ENCODE measurements at regions not wholly inside any gene's neighbourhood (a gene's known extent, or its start where the extent isn't known, plus 50 kb on each side); places are given as distances from the start of the nearest gene placed in this dataset.
"Not testable (repeated sequence)": the region's sequence is repeated elsewhere in the genome, so short reads cannot be mapped to it uniquely, and the experiment has no call there.

GRCh38 chr17:77560841-77561240 lies 397.7 kb upstream of the TNRC6C start:
- no peaks in the 10 kb centered on the region for H3K4me1 ChIP-seq (ENCODE audit: low read length)

DNA sequence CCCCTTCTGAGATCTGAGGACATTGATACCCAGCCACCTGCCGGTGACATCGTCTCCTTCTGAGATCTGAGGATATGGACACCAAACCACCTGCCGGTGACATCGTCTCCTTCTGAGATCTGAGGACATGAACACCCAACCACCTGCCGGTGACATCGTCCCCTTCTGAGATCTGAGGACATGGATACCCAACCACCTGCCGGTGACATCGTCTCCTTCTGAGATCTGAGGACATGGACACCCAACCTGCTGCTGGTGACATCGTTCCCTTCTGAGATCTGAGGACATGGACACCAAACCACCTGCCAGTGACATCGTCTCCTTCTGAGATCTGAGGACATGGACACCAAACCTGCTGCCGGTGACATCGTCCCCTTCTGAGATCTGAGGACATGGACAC lies 396.1 kb upstream of the TNRC6C start:
- H3K9ac ChIP-seq (ENCODE audit: low read length); H3K4me1 ChIP-seq (ENCODE audit: low read length): not testable (repeated sequence)
- peaks cover 38% of the 10 kb centered on the region for H3K27me3 ChIP-seq (ENCODE audit: low read depth, low read length)

More at GRCh38 chr17:77560841-77561240, 397.7 kb upstream of the TNRC6C start:
- H3K27ac ChIP-seq (ENCODE audit: low read length), result no peak overlapping the region
- no peak overlapping the region for H3K4me2 ChIP-seq (ENCODE audit: low read length)
- H3K79me2 ChIP-seq (ENCODE audit: low read length), result no peaks in the 10 kb centered on the region
- TF ChIP-seq, protein P1, sequence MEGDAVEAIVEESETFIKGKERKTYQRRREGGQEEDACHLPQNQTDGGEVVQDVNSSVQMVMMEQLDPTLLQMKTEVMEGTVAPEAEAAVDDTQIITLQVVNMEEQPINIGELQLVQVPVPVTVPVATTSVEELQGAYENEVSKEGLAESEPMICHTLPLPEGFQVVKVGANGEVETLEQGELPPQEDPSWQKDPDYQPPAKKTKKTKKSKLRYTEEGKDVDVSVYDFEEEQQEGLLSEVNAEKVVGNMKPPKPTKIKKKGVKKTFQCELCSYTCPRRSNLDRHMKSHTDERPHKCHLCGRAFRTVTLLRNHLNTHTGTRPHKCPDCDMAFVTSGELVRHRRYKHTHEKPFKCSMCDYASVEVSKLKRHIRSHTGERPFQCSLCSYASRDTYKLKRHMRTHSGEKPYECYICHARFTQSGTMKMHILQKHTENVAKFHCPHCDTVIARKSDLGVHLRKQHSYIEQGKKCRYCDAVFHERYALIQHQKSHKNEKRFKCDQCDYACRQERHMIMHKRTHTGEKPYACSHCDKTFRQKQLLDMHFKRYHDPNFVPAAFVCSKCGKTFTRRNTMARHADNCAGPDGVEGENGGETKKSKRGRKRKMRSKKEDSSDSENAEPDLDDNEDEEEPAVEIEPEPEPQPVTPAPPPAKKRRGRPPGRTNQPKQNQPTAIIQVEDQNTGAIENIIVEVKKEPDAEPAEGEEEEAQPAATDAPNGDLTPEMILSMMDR (IDR thresholded peaks at IDR 0.05; ENCODE audit: low read depth, low read length), result no peak
- no peak for TF ChIP-seq EZH2phosphoT487 (IDR thresholded peaks at IDR 0.05; ENCODE audit: low read depth)
- no peaks in the 10 kb centered on the region for H3K9me3 ChIP-seq (ENCODE audit: insufficient read depth, low read length)
- H3K27me3 ChIP-seq (ENCODE audit: low read depth, low read length), result peaks cover 35% of the 10 kb centered on the region
- no peak overlapping the region for H3K4me3 ChIP-seq (ENCODE audit: low read length)
- no peaks in the 10 kb centered on the region for H4K20me1 ChIP-seq (ENCODE audit: insufficient read depth, low read length)
- no peak overlapping the region for H2AFZ ChIP-seq (ENCODE audit: low read depth, low read length)
- no peaks in the 10 kb centered on the region for H3K36me3 ChIP-seq (replicated peaks; ENCODE audit: low read depth, low read length)
- H3K9ac ChIP-seq (ENCODE audit: low read length), result no peak overlapping the region

GRCh38 chr17:77563439-77564102 lies 394.9 kb upstream of the TNRC6C start:
- TF ChIP-seq, protein P1 (IDR thresholded peaks at IDR 0.05; ENCODE audit: low read depth, low read length), result no peak
- no peak for TF ChIP-seq EZH2phosphoT487 (IDR thresholded peaks at IDR 0.05; ENCODE audit: low read depth)
- Histone ChIP-seq H3K27ac (ENCODE audit: low read length) (no peak overlapping the region), H3K9ac (ENCODE audit: low read length) (no peak overlapping the region), H3K4me1 (ENCODE audit: low read length) (no peaks in the 10 kb centered on the region), H2AFZ (ENCODE audit: low read depth, low read length) (no peak overlapping the region), H3K79me2 (ENCODE audit: low read length) (no peaks in the 10 kb centered on the region), H3K36me3 (replicated peaks; ENCODE audit: low read depth, low read length) (no peaks in the 10 kb centered on the region), H3K9me3 (ENCODE audit: insufficient read depth, low read length) (no peaks in the 10 kb centered on the region), H3K4me3 (ENCODE audit: low read length) (no peak overlapping the region), H4K20me1 (ENCODE audit: insufficient read depth, low read length) (no peaks in the 10 kb centered on the region), H3K27me3 (ENCODE audit: low read depth, low read length) (peaks cover 36% of the 10 kb centered on the region), H3K4me2 (ENCODE audit: low read length) (no peak overlapping the region)

More for the DNA sequence above, 396.1 kb upstream of the TNRC6C start:
- H3K4me2 ChIP-seq (ENCODE audit: low read length); H2AFZ ChIP-seq (ENCODE audit: low read depth, low read length); H3K27ac ChIP-seq (ENCODE audit: low read length); H4K20me1 ChIP-seq (ENCODE audit: insufficient read depth, low read length); H3K9me3 ChIP-seq (ENCODE audit: insufficient read depth, low read length); H3K36me3 ChIP-seq (replicated peaks; ENCODE audit: low read depth, low read length); H3K79me2 ChIP-seq (ENCODE audit: low read length); H3K4me3 ChIP-seq (ENCODE audit: low read length): not testable (repeated sequence)

GRCh38 chr17:77564278-77564920 lies 394.1 kb upstream of the TNRC6C start:
- Histone ChIP-seq H3K79me2 (ENCODE audit: low read length) (no peaks in the 10 kb centered on the region), H4K20me1 (ENCODE audit: insufficient read depth, low read length) (no peaks in the 10 kb centered on the region), H3K27ac (ENCODE audit: low read length) (no peak overlapping the region), H3K9me3 (ENCODE audit: insufficient read depth, low read length) (no peaks in the 10 kb centered on the region), H3K9ac (ENCODE audit: low read length) (no peak overlapping the region), H3K4me1 (ENCODE audit: low read length) (no peaks in the 10 kb centered on the region), H3K4me3 (ENCODE audit: low read length) (no peak overlapping the region), H3K27me3 (ENCODE audit: low read depth, low read length) (peaks cover 28% of the 10 kb centered on the region), H3K4me2 (ENCODE audit: low read length) (no peak overlapping the region), H3K36me3 (replicated peaks; ENCODE audit: low read depth, low read length) (no peaks in the 10 kb centered on the region), H2AFZ (ENCODE audit: low read depth, low read length) (no peak overlapping the region)
- TF ChIP-seq EZH2phosphoT487 (IDR thresholded peaks at IDR 0.05; ENCODE audit: low read depth), result no peak
- TF ChIP-seq, protein P1 (IDR thresholded peaks at IDR 0.05; ENCODE audit: low read depth, low read length), result no peak

Measured in OCI-LY3 (cell line).